MM.1S (cell line): ENCODE measurements at regions not wholly inside any gene's neighbourhood (a gene's known extent, or its start where the extent isn't known, plus 50 kb on each side); places are given as distances from the start of the nearest gene placed in this dataset.
"Not testable (repeated sequence)": the region's sequence is repeated elsewhere in the genome, so short reads cannot be mapped to it uniquely, and the experiment has no call there.

Experiments used
- DNase-seq: peaks from one replicate; pipeline ENCODE4 v3.0.0-alpha.2; 2015
- H2AFZ ChIP-seq: fragments of 300-600 bp; sonication (generic); 2 replicates; pipeline ENCODE4 v1.6.0; 2016; ENCODE audit warnings: antibody characterized with exemption, low read length
- H3F3A ChIP-seq: fragments of 300-600 bp; sonication (generic); 2 replicates; pipeline ENCODE4 v1.6.1; 2016; ENCODE audit warnings: mild to moderate bottlenecking, antibody characterized with exemption, low read length, moderate library complexity, mixed read lengths; ENCODE audit not compliant: insufficient read depth
- H3K27ac ChIP-seq: fragments of 300-600 bp; sonication (generic); 2 replicates; pipeline ENCODE4 v1.5.1; 2016; ENCODE audit warnings: mild to moderate bottlenecking, low read length
- H3K27me3 ChIP-seq: fragments of 300-600 bp; sonication (generic); replicated peaks from 2 replicates; pipeline ENCODE4 v1.6.0; 2016; ENCODE audit warnings: low read length; ENCODE audit not compliant: insufficient read depth
- H3K36me3 ChIP-seq: fragments of 300-600 bp; sonication (generic); replicated peaks from 2 replicates; pipeline ENCODE4 v1.6.1; 2016; ENCODE audit warnings: mild to moderate bottlenecking, low read length, mixed read lengths; ENCODE audit not compliant: insufficient read depth
- H3K4me1 ChIP-seq: fragments of 300-600 bp; sonication (generic); 2 replicates; pipeline ENCODE4 v1.6.1; 2016; ENCODE audit warnings: low read length, mixed read lengths
- H3K4me2 ChIP-seq: fragments of 300-600 bp; sonication (generic); 2 replicates; pipeline ENCODE4 v1.6.0; 2016; ENCODE audit warnings: low read depth, low read length
- H3K4me3 ChIP-seq: fragments of 300-600 bp; sonication (generic); 2 replicates; pipeline ENCODE4 v1.5.1; 2016; ENCODE audit warnings: low read length, mixed read lengths
- H3K79me2 ChIP-seq: fragments of 300-600 bp; sonication (generic); 2 replicates; pipeline ENCODE4 v1.6.1; 2016; ENCODE audit warnings: mixed run types, low read length, mixed read lengths
- H3K9ac ChIP-seq: fragments of 300-600 bp; sonication (generic); 2 replicates; pipeline ENCODE4 v1.6.1; 2016; ENCODE audit warnings: low read length, mixed read lengths
- H3K9me2 ChIP-seq: fragments of 300-600 bp; sonication (generic); replicated peaks from 2 replicates; pipeline ENCODE4 v1.6.1; 2016; ENCODE audit warnings: mild to moderate bottlenecking, low read length, mixed read lengths; ENCODE audit not compliant: insufficient read depth
- H3K9me3 ChIP-seq: fragments of 300-600 bp; sonication (generic); replicated peaks from 2 replicates; pipeline ENCODE4 v1.6.1; 2016; ENCODE audit warnings: mild to moderate bottlenecking, low read length, mixed read lengths; ENCODE audit not compliant: insufficient read depth
- H4K20me1 ChIP-seq: fragments of 300-600 bp; sonication (generic); 2 replicates; pipeline ENCODE4 v1.6.1; 2016; ENCODE audit warnings: mild to moderate bottlenecking, low read length, moderate library complexity, mixed read lengths; ENCODE audit not compliant: insufficient read depth
- EZH2 ChIP-seq: fragments of 300-600 bp; sonication (generic); optimal IDR thresholded peaks from 2 replicates; pipeline ENCODE3; 2017; ENCODE audit warnings: low read depth, mild to moderate bottlenecking, antibody characterized with exemption, low read length, mixed read lengths
- EZH2phosphoT487 ChIP-seq: fragments of 300-600 bp; sonication (generic); IDR thresholded peaks from 2 replicates; pipeline ENCODE4 v1.6.1; 2018; ENCODE audit warnings: antibody characterized with exemption, low read length
- TF ChIP-seq, protein P1 (sequence below): fragments of 300-600 bp; sonication (generic); IDR thresholded peaks from 2 replicates; pipeline ENCODE4 v1.5.1; 2016; ENCODE audit warnings: antibody characterized with exemption, low read length, mixed read lengths

DNA sequence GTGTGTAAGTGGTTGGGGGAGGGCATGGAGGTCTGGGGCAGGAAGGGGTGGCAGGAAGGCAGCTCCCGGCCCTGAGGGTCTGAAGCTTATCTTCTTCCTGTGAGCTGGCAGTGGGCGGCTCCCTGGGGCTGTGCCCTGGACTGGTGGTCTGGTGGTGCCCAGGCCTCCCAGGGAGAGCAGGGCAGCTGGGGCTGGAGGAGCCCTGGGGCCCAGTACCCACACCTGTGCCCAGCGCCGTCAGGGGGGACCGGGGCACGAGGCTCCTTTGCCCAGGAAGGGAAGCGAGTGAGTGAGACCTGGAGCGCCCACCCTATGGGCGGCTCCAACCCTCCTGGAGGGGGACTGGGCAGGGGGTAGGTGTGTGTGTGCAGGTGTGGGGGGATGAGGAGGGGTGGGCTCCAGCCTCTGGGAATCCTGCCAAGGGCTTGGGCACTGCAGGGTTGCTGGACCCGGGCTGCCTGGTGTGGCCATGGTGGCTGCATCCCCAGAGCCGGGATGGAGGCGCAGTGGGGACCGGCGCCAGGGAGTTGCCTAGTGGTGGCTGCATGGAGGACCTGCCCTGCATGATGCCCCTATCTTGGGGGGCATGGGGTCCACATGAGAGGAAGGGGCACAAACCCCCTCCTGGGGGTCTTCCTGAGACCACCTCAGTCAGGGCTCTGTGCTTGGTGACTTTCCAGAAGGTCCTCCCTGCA is 353.6 kb downstream of the TMEM121 start:
- H3K4me2 ChIP-seq, result no peak overlapping the region

DNA sequence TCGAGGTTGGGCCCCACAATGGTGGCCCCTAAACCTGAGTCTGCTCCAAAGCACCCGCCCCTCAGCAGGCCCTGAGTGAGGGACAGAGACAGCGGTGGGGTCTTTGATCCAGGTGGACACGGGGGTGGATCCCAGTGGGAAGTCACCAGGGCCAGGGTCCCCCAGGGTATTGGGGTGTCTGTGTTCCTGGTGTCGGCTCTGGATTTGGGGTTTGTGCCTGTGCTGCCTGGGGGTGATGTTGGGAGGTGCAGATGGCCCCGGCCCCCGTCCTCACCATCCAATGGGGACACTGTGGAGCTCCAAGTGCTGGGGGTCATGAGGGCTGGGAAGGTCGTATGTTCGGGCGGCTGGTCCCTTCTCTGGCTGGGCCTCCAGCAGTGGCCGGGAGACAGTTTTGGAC is 354.2 kb downstream of the TMEM121 start:
- Histone ChIP-seq H3K9me3 (no peaks in the 10 kb centered on the region), H3K27me3 (no peaks in the 10 kb centered on the region), H3K79me2 (no peaks in the 10 kb centered on the region), H3F3A (no peaks in the 10 kb centered on the region), H2AFZ (no peak overlapping the region), H4K20me1 (no peaks in the 10 kb centered on the region), H3K36me3 (no peaks in the 10 kb centered on the region), H3K4me1 (no peaks in the 10 kb centered on the region), H3K9ac (no peak overlapping the region), H3K4me3 (no peak overlapping the region), H3K9me2 (no peaks in the 10 kb centered on the region), H3K4me2 (no peak overlapping the region), H3K27ac (no peak overlapping the region)
- TF ChIP-seq EZH2 (no peak), EZH2phosphoT487 (no peak)
- TF ChIP-seq, protein P1, sequence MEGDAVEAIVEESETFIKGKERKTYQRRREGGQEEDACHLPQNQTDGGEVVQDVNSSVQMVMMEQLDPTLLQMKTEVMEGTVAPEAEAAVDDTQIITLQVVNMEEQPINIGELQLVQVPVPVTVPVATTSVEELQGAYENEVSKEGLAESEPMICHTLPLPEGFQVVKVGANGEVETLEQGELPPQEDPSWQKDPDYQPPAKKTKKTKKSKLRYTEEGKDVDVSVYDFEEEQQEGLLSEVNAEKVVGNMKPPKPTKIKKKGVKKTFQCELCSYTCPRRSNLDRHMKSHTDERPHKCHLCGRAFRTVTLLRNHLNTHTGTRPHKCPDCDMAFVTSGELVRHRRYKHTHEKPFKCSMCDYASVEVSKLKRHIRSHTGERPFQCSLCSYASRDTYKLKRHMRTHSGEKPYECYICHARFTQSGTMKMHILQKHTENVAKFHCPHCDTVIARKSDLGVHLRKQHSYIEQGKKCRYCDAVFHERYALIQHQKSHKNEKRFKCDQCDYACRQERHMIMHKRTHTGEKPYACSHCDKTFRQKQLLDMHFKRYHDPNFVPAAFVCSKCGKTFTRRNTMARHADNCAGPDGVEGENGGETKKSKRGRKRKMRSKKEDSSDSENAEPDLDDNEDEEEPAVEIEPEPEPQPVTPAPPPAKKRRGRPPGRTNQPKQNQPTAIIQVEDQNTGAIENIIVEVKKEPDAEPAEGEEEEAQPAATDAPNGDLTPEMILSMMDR, result no peak
- DNase-seq, result no peak

More for the DNA sequence above, 353.6 kb downstream of the TMEM121 start:
- no peak for DNase-seq
- no peaks in the 10 kb centered on the region for H3K9me2 ChIP-seq
- no peaks in the 10 kb centered on the region for H3K4me1 ChIP-seq
- no peaks in the 10 kb centered on the region for H3K79me2 ChIP-seq
- no peaks in the 10 kb centered on the region for H3K36me3 ChIP-seq
- H4K20me1 ChIP-seq, result no peaks in the 10 kb centered on the region
- no peak for TF ChIP-seq EZH2phosphoT487
- TF ChIP-seq EZH2, result no peak
- TF ChIP-seq, protein P1, result no peak
- H2AFZ ChIP-seq, result no peak overlapping the region
- no peak overlapping the region for H3K27ac ChIP-seq
- no peak overlapping the region for H3K9ac ChIP-seq
- no peaks in the 10 kb centered on the region for H3K9me3 ChIP-seq
- H3K27me3 ChIP-seq, result no peaks in the 10 kb centered on the region
- no peak overlapping the region for H3K4me3 ChIP-seq
- no peaks in the 10 kb centered on the region for H3F3A ChIP-seq

DNA sequence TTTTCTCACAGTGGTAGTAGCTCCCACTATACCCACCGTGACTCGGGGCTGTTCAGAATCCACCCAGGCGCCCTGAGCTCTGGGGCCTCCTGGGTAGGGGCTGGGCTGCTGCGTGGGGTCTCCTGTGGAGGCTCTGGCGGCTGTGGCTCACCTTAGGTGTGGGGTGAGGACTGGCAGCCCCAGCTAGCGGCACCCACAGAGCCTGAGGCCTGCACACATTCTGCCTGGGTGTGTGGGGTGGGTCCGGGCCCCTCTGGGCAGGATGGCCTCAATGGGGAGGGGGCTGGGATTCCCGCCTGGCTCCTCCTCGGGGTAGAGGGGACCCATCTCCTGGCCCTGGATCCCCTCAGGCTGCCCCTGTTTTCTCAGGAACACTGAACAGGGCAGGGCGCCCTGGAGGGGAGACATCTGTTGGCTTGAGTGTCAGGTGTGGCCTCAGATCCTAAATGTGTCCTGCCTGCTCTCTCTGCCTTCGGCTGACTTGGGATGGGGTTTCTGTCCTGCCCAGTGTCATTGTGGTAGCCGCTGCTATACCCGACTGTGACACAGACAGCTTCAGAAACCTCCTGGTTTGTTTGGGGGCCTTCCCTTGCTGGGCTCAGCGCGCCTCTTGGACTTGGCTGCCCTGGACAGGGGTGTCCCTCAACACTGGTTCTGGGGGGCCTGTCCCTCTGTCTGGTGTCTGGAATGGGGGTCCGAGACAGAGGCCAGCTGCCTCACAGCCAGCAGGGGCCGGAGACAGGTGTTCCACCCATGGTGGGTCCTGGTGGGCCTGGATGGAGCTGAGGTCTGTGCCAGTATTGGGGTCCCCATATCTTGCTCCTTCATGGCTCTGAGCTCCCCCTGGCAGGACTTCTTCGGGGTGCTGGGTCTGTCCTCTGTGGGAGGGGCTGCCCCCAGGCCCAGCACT is 354.9 kb downstream of the TMEM121 start:
- no peak overlapping the region for H3K9ac ChIP-seq
- no peaks in the 10 kb centered on the region for H3K4me1 ChIP-seq
- H3K9me2 ChIP-seq, result no peaks in the 10 kb centered on the region
- H3K9me3 ChIP-seq, result no peaks in the 10 kb centered on the region
- no peak overlapping the region for H2AFZ ChIP-seq
- TF ChIP-seq EZH2phosphoT487 (no peak), EZH2 (no peak)
- TF ChIP-seq, protein P1, result no peak
- no peaks in the 10 kb centered on the region for H3K27me3 ChIP-seq
- no peaks in the 10 kb centered on the region for H3K36me3 ChIP-seq
- H3K27ac ChIP-seq, result no peak overlapping the region
- no peak overlapping the region for H3K4me3 ChIP-seq
- no peaks in the 10 kb centered on the region for H3F3A ChIP-seq
- DNase-seq, result no peak
- H3K4me2 ChIP-seq, result no peak overlapping the region
- no peaks in the 10 kb centered on the region for H3K79me2 ChIP-seq
- no peaks in the 10 kb centered on the region for H4K20me1 ChIP-seq

DNA sequence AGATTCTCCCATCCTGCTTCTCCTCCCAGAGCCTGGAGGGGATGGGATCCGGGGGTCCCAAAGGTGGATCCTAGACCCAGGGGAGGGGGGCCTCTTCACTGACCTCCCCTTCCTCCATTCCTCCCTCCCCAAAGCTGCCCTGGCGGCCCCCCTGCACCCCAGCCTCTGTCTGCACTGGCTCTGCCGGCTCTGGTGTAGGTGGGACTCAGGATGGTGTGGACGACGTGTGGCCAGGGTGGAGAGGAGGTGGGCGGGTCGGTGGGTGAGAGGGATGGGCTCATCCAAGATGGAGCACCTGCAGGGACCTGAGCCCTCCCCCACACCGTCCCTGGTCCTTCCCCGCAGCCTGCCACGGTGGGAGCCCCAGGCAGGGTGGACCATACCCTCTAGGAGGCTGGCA is 355.6 kb downstream of the TMEM121 start:
- not testable (repeated sequence) for H3K9me3 ChIP-seq, H3K36me3 ChIP-seq, H3K4me1 ChIP-seq, DNase-seq, H3K27ac ChIP-seq, H3F3A ChIP-seq, H3K9me2 ChIP-seq, H2AFZ ChIP-seq, H3K9ac ChIP-seq, H3K79me2 ChIP-seq, H3K4me2 ChIP-seq, H3K27me3 ChIP-seq, H3K4me3 ChIP-seq, H4K20me1 ChIP-seq
